ENCODE measurements at regions not wholly inside any gene's neighbourhood (a gene's known extent, or its start where the extent isn't known, plus 50 kb on each side); places are given as distances from the start of the nearest gene placed in this dataset.
"Not testable (repeated sequence)": the region's sequence is repeated elsewhere in the genome, so short reads cannot be mapped to it uniquely, and the experiment has no call there.

GRCh38 chr7:112689466-112690177 lies 100.6 kb downstream of the TMEM168 start:
- DNase-seq, result not testable (repeated sequence)

- no peak for DNase-seq
Measured at GRCh38 chr7:112692333-112692732, 97.9 kb downstream of the TMEM168 start.

GRCh38 chr7:112697211-112697610 lies 93.0 kb downstream of the TMEM168 start:
- DNase-seq, result not testable (repeated sequence)

DNA sequence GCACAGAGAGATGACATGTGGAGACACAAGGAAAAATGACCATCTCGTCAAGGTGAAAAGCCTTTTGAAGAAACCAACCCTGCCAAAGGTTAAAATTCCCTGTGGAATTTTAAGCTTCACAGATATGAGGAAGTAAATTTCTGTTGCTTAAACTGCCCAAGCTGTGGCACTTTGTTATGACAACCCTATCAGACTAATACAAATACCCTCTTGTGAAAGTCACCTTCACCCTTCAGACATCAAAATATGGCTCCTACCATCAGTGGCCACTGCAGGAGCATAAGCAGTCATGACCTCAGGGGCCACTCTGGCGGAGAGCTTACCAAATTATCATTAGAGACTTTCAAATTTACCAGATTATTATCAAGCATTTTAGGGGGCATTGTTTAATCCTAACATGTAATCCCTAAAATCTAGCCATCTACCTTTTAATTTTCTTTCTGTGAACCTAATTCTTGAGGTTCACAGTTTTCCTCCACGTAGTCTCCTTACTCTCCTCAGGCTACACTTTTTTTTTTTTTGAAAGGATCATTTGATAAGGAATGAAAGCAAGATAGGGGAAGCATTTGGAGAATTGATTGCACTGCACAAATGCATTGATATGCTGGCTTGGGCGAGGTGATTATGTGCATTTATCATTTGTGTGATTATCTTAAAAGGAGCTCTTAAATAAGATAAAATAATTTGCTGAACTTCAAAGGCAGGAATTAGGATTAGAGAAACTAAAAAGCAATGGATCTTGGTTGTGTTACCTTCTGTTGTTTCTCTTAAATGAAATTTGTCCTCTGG lies 90.3 kb downstream of the TMEM168 start:
- no peak for DNase-seq

DNA sequence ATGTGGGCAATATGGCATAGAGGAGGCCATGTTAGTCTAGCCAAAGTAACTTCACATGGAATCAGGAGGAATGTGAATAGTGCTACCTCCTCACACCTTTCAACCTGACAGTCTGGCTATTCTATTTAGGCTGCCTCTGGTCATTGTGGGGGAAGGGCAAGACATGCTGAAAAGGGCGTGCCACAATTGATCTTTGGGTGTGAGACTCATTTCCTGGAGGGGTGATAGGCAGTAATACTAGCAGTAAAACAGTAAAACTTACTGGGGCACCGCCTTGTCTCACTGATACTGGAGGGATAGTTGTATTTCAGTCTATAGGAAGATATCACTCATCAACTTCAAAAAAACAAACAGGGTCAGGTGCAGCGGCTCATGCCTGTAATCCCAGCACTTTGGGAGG lies 88.7 kb downstream of the TMEM168 start:
- no peak for DNase-seq

DNA sequence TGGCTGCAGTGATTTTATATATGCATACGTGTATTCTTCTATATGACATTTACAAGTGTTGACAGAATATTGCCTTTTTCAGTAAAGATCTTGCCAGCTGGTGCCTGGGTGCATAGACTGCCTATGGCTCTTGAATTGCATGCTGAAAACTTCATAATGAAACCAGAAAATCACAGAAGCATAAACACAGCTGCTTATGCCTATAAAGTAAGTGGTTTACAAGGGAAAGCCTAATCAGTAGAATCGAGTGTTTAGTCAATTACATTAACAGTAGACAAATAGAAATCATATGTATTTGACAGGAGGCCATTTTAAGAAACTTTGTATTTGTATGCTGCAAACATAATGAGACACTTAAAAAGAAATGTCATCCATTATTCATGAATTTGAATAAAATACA lies 82.5 kb downstream of the TMEM168 start:
- DNase-seq, result no peak

GRCh38 chr7:112708236-112708635 lies 82.0 kb downstream of the TMEM168 start:
- no peak for DNase-seq
